COLO668 (cell line): ENCODE measurements at regions not wholly inside any gene's neighbourhood (a gene's known extent, or its start where the extent isn't known, plus 50 kb on each side); places are given as distances from the start of the nearest gene placed in this dataset.

Experiments used
- DNase-seq: peaks from one replicate; lab custom pipeline; 2025; ENCODE audit not compliant: unreplicated experiment; lab: John Stamatoyannopoulos, UW

GRCh38 chr7:28231176-28231575 lies 50.6 kb upstream of the JAZF1 start:
- no peak for DNase-seq

DNA sequence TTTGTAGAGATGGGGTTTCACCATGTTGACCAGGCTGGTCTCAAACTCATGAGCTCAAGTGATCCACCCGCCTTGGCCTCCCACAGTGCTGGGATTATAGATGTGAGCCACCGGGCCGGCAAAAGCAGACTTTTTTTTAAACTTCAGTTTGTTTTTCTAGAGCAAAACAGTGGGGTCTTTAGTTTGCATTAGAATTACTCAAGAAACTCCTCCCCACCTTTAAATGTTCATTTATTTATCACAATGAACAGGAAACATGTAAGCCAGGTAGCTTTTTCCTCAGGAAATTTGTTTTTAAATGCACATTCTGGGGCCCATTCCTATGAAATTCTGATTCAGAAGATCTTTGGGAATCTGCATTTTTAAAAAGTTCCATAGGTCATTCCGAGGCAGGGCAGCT lies 56.0 kb upstream of the JAZF1 start:
- no peak for DNase-seq

- no peak for DNase-seq
Observed at GRCh38 chr7:28237363-28237762, 56.8 kb upstream of the JAZF1 start.

GRCh38 chr7:28239823-28240204 lies 59.2 kb upstream of the JAZF1 start:
- no peak for DNase-seq

GRCh38 chr7:28240481-28240880 lies 59.9 kb upstream of the JAZF1 start:
- DNase-seq: no peak

- no peak for DNase-seq
Observed at GRCh38 chr7:28243861-28244260, 63.3 kb upstream of the JAZF1 start.

DNA sequence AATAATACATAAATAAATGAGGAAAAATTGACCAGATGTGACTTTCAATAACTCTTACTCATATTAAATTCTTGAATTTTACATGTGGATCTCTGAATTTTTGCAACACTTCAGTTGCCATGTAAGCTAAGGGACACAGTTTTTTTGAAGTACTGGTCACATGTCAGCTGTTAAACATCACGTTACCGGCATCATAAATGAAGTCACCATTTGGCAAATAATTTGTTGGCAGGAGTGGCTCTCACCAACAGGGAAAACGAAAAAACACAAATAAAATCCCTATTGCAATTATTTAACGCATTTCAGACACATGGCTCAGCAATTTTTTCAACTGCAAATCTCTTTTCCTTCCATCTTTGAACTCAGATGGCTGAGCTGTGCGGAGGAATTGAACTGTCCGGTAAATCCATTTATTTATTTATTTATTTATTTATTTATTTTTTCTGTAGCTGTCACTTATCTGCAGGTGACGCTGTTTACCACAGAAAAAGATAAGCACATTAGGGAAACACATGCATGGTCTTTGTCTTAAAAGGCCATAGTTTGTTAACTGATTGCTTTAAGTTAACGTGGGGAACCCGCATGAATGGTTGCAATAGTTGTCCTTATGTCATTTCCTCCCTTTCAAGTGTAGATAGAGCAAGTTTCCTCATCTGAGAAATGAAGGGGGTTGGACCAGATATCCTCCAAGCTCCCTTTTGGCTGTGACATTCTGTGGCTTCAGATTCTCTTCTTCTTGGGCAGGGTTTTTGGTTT lies 64.7 kb upstream of the JAZF1 start:
- no peak for DNase-seq

DNA sequence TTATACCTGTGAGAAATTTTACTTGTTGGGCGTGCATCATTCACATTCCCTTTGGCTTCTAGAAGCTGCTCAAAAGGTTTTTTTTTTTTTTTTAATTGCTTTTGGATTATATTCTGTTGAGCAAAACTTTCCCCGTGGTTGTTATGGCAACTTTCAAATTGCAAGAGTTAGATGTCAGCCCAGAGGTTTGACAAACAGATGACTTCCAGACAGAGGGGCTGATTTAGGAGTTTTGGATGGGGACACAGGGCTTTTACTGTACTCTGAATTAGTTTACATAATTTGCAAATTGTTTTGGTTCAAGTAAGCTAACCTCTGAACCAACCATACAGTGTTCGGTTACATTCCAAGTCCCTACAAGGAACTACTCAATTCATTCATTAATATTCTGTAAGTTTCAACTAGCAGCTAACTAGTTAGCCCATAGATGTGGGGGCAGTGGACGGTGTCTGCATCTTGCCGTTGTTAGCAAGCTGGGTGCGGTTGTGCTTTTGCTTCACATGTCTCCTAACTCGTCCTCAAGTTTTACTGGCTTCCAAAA lies 66.4 kb upstream of the JAZF1 start:
- no peak for DNase-seq

GRCh38 chr7:28258240-28258639 lies 77.6 kb upstream of the JAZF1 start:
- no peak for DNase-seq

GRCh38 chr7:28260969-28261368 lies 80.4 kb upstream of the JAZF1 start:
- no peak for DNase-seq

GRCh38 chr7:28263622-28264271 lies 83.2 kb upstream of the JAZF1 start:
- no peak for DNase-seq

DNA sequence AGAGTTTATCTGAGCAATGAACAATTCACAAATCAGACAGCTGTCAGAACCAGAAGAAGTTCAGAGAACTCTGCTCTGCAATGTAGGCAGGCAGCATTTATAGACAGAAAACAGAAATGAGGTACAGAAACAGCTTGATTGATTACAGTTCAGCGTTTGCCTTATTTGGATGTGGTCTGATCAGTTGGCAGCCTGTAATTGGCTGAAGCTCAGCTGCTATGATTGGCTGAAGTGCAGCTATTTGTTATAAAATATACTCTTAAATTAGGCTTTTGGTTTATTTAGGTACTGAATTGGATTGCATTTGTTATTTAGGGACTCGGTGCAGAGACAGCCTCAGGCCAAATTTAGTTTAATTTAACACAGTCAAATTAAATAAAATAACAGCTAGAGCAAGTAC lies 85.8 kb upstream of the JAZF1 start:
- no peak for DNase-seq

GRCh38 chr7:28267012-28267411 lies 86.4 kb upstream of the JAZF1 start:
- no peak for DNase-seq

DNA sequence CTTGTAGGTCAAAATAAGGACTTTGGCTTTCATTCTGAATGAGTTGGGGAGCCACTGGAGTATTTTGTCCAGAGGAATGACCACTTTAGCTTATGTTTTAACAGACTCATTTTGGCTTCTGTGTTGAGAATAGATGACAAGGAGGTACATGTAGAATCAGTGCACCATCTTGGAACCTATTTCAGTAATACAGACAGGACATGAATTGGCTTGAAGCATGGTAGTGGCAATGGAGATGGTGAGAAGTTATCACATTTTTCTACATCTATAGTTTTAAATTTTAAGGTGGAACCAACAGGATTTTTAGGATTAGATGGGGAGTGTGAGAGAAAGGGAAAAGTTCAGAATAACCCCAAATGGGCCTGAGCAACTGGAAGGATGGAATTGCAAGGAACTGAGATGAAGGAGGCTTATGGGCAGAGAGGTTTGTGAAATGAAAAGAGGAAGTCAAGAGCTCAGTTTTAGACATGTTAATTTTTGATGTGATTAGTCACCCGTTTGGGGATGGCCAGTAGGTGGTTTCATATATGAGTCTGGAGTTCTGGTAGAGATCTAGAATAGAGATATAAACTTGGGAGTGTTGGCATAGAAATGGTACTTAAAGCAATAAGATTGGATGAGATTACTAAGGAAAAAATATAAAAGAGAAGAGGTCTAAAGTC lies 89.2 kb upstream of the JAZF1 start:
- DNase-seq: no peak

DNA sequence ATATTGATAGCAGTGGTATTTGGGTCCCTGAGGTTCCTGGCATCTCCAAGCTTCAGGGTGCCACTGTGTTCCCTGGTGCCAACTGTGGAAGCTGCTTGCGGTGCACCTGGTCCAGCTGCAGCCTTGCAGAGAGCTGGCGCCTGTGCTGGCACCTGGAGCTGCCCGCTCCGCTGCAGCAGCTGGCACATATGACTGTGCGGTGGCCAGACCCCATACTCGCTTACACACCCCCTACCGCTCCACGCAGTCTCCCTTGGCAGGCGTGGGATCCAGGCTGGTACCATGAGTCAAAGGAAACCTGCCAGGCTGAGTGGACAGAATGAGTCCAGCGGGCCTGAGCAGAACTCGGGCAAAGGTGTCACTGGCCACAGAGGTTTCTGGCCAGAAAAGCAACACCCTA lies 89.9 kb upstream of the JAZF1 start:
- no peak for DNase-seq

- no peak for DNase-seq
Observed at GRCh38 chr7:28272461-28272877, 91.9 kb upstream of the JAZF1 start.

DNA sequence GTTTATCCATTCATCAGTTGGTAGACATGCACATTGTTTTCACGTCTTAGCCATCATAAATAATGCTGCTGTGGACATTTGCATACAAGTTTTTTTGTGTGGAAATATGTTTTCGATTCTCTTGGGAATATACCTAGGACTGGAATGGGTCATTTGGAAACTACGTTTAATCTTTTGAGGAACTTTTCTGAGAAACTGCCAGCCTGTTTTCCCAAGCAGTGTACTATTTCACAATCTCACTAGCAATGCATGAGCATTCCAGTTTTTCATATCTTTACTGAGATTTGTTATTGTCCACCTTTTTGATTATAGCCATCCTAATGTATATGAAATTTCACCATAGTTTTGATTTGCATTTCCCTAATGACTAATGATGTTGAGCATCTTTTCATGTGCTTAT lies 95.7 kb upstream of the JAZF1 start:
- DNase-seq: no peak

DNA sequence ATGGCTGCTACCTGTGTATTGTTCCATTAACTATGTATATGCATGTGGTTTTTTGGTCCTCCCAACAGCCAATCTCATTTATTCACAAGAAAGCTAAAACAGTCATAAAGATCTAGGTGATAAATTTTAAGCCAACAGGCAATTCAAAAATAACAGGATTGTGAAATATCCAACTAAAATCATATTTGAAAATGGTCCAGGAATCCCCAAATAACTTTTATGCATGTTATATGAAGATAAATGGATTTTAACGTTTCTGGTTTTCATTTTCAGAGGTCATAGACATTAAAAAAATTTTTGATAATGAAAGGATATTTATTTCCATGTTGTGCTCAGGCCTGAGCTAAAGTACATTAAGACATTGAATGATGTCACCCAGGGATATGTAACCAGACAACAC lies 96.8 kb upstream of the JAZF1 start:
- no peak for DNase-seq

GRCh38 chr7:28277958-28278357 lies 97.4 kb upstream of the JAZF1 start:
- DNase-seq: no peak

GRCh38 chr7:28280516-28280915 lies 99.9 kb upstream of the JAZF1 start:
- no peak for DNase-seq

DNA sequence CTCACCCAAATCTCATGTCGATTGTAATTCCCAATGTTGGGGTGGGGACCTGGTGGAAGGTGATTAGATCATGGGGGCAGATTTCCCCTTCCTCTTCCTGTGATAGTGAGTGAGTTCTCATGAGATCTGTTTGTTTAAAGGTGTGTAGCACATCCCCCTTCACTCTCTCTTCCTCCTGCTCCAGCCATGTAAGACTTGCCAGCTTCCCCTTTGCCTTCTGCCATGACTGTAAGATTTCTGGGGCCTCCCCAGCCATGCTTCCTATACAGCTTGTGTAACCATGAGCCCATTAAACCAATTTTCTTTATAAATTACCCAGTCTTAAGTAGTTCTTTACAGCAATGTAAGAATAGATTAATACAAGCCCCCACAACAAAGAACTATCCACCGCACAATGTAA lies 109.9 kb upstream of the JAZF1 start:
- no peak for DNase-seq

- no peak for DNase-seq
Observed at GRCh38 chr7:28291559-28291958, 111.0 kb upstream of the JAZF1 start.
